Esophagus squamous epithelium (tissue), 5 donors: ENCODE measurements at regions not wholly inside any gene's neighbourhood (a gene's known extent, or its start where the extent isn't known, plus 50 kb on each side); places are given as distances from the start of the nearest gene placed in this dataset.

Source experiments
- DNase-seq: peaks from one replicate; lab custom pipeline; 2025; lab: John Stamatoyannopoulos, UW
- H3K27ac ChIP-seq, 4 donors: fragments of 200-600 bp; sonication (generic); one replicate each; pipeline ENCODE4 v1.5.1; 2016 to 2019; ENCODE audit warnings: mild to moderate bottlenecking in 1 of 4
- H3K27me3 ChIP-seq, 4 donors: fragments of 200-600 bp; sonication (generic); 1 replicate in 3 of 4; 2 replicates in 1 of 4; pipeline versions ENCODE4 v1.5.1 to v1.6.0; 2017 to 2021; ENCODE audit warnings: antibody characterized with exemption in 1 of 4
- H3K36me3 ChIP-seq, 3 donors: fragments of 200-600 bp; sonication (generic); one replicate each; pipeline ENCODE4 v1.5.1; 2016 to 2019
- H3K4me1 ChIP-seq, 3 donors: fragments of 200-600 bp; sonication (generic); one replicate each; pipeline ENCODE4 v1.5.1; 2017 to 2019
- H3K4me3 ChIP-seq, 4 donors: fragments of 200-600 bp; sonication (generic); 1 replicate in 3 of 4; 2 replicates in 1 of 4; pipeline ENCODE4 v1.5.1; 2016 to 2019; ENCODE audit warnings: mild to moderate bottlenecking in 2 of 4, moderate library complexity in 1 of 4
- H3K9me3 ChIP-seq, 3 donors: fragments of 200-600 bp; sonication (generic); one replicate each; pipeline ENCODE4 v1.5.1; 2016 to 2019
- CTCF ChIP-seq, 6 experiments: fragments of 450-650 bp in 4 of 6; fragments of 200-600 bp in 2 of 6; sonication (generic) in 2 of 6; IDR thresholded peaks; one replicate each; pipeline ENCODE4 v1.5.1; 2016 to 2019; ENCODE audit warnings: antibody characterized with exemption in 6 of 6, mild to moderate bottlenecking in 4 of 6, moderate library complexity in 4 of 6
- POLR2A ChIP-seq, 4 donors: fragments of 450-650 bp; IDR thresholded peaks; one replicate each; pipeline ENCODE4 v1.6.1; 2017; ENCODE audit warnings: antibody characterized with exemption in 4 of 4, mild to moderate bottlenecking in 4 of 4, moderate library complexity in 3 of 4
- WGBS, 2 donors: methylation state at CpG; one replicate each; pipeline ENCODE4 v1.1.5; 2018; 5-methylcytosine and 5-hydroxymethylcytosine counted together
- intact Hi-C: fragments of 100-400 bp; cut with DNase I; formaldehyde crosslinking; loops from one replicate; pipeline ENCODE4 v1.15.0; 2022
- donor health status: DM: yes; HTN: yes; CAD: no.

- DNase-seq, result no peak
Measured at GRCh38 chr1:213737398-213738035, 250.3 kb upstream of the PROX1 start.

GRCh38 chr1:213738658-213739057 is 249.1 kb upstream of the PROX1 start:
- Histone ChIP-seq H3K27me3 (no peaks in the 10 kb centered on the region), H3K27ac (no peak overlapping the region), H3K4me3 (no peak overlapping the region), H3K9me3 (no peaks in the 10 kb centered on the region), H3K36me3 (no peaks in the 10 kb centered on the region), H3K4me1 (no peaks in the 10 kb centered on the region)
- intact Hi-C loops, result no loop called here
- 72 to 80% methylated on average over 2 of the region's 2 CpGs for WGBS, 2 donors
- no peak for DNase-seq
- no peak for TF ChIP-seq CTCF (IDR thresholded peaks at IDR 0.05)
- TF ChIP-seq POLR2A (IDR thresholded peaks at IDR 0.05), result no peak

More at GRCh38 chr1:213737398-213738035, 250.3 kb upstream of the PROX1 start:
- Histone ChIP-seq H3K4me1 (no peaks in the 10 kb centered on the region), H3K4me3 (no peak overlapping the region), H3K9me3 (no peaks in the 10 kb centered on the region), H3K27me3 (no peaks in the 10 kb centered on the region), H3K36me3 (no peaks in the 10 kb centered on the region), H3K27ac (no peak overlapping the region)
- intact Hi-C loops, result no loop called here
- TF ChIP-seq CTCF (IDR thresholded peaks at IDR 0.05) (no peak), POLR2A (IDR thresholded peaks at IDR 0.05) (no peak)
- 57 to 75% methylated on average over 2 of the region's 2 CpGs for WGBS, 2 donors

GRCh38 chr1:213742992-213743391 is 244.8 kb upstream of the PROX1 start:
- TF ChIP-seq CTCF (IDR thresholded peaks at IDR 0.05) (no peak), POLR2A (IDR thresholded peaks at IDR 0.05) (no peak)
- 68 to 69% methylated on average over 4 of the region's 4 CpGs for WGBS, 2 donors
- no peaks in the 10 kb centered on the region for H3K36me3 ChIP-seq

GRCh38 chr1:213744780-213745179 is 243.0 kb upstream of the PROX1 start:
- Histone ChIP-seq H3K27me3 (peaks cover 0 to 14% (median 0%) of the 10 kb centered on the region in 4 donors), H3K4me1 (no peaks in the 10 kb centered on the region), H3K4me3 (no peak overlapping the region), H3K9me3 (no peaks in the 10 kb centered on the region), H3K27ac (no peak overlapping the region), H3K36me3 (no peaks in the 10 kb centered on the region)
- 22 to 26% methylated on average over 3 of the region's 3 CpGs for WGBS, 2 donors
- intact Hi-C loops, result no loop called here
- TF ChIP-seq POLR2A (IDR thresholded peaks at IDR 0.05) (no peak), CTCF (IDR thresholded peaks at IDR 0.05) (no peak)
- DNase-seq, result no peak

More at GRCh38 chr1:213742992-213743391, 244.8 kb upstream of the PROX1 start:
- no peaks in the 10 kb centered on the region for H3K9me3 ChIP-seq
- H3K27ac ChIP-seq, result no peak overlapping the region
- H3K4me3 ChIP-seq, result no peak overlapping the region
- intact Hi-C loops, result no loop called here
- peaks cover 0 to 5% (median 0%) of the 10 kb centered on the region in 4 donors for H3K27me3 ChIP-seq
- DNase-seq, result no peak
- no peaks in the 10 kb centered on the region for H3K4me1 ChIP-seq

GRCh38 chr1:213745451-213745850 is 242.3 kb upstream of the PROX1 start:
- TF ChIP-seq CTCF (IDR thresholded peaks at IDR 0.05), result no peak
- no peak for TF ChIP-seq POLR2A (IDR thresholded peaks at IDR 0.05)

More at GRCh38 chr1:213745451-213745850, 242.3 kb upstream of the PROX1 start:
- Histone ChIP-seq H3K27ac (no peak overlapping the region), H3K9me3 (no peaks in the 10 kb centered on the region), H3K27me3 (peaks cover 0 to 14% (median 0%) of the 10 kb centered on the region in 4 donors), H3K36me3 (no peaks in the 10 kb centered on the region), H3K4me1 (no peaks in the 10 kb centered on the region), H3K4me3 (no peak overlapping the region)
- WGBS, 2 donors, result 60 to 62% methylated on average over 8 of the region's 8 CpGs
- intact Hi-C loops, result no loop called here
- DNase-seq, result no peak
